EH (cell line): ENCODE measurements at regions not wholly inside any gene's neighbourhood (a gene's known extent, or its start where the extent isn't known, plus 50 kb on each side); places are given as distances from the start of the nearest gene placed in this dataset.
"Not testable (repeated sequence)": the region's sequence is repeated elsewhere in the genome, so short reads cannot be mapped to it uniquely, and the experiment has no call there.

Experiments used
- DNase-seq: peaks from one replicate; pipeline ENCODE4 v3.0.0-alpha.2; 2015; ENCODE audit warnings: low read depth

DNA sequence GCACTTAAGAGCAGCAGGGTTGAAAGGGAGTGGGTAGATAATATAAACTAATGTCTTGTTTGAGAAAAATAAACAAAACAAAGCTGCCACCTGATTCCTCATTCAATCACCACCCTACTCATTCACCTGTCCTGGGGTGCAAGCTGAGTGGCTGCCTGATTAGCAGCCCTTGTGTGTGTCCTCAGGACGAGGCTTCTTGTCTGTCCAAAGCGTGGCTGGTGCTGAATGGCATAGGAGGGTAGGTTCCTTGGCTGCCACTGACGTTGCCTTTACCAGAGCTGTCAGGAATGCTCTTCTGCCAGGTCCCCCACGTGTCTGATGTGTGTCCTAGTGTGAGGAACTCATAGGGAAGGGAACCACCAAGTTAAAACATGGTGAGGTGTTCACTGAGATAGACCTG, 146.6 kb upstream of the SLC24A2 start:
- DNase-seq: no peak

DNA sequence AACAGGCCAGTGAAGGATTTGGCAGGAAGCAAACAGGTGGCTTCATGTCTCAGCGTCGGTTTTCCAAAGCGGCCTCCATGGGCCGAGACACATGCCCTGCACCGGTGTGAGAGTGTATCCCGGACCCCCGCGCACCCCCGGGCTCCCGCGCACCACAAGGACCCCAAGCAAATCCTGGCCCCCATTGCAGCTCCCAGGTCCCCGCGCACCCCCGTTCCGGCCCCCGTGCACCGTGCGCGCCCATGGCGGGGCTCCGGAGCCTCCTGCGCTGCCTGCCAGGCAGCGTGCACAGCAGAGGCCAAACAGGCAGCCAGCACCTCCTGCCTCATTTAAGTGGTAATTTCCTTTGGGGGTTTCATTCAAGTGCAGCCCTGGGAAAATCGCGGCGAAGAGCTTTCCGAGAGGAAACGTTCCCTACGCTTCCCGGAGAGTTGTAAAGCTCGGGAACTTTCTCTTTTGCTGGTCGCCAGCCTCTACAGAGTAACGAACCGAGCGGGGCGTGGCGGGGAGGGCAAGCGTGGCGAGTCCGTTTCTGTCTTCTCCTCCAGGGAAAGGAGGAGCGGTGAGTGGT, 145.5 kb upstream of the SLC24A2 start:
- DNase-seq: peak; percentile 34

DNA sequence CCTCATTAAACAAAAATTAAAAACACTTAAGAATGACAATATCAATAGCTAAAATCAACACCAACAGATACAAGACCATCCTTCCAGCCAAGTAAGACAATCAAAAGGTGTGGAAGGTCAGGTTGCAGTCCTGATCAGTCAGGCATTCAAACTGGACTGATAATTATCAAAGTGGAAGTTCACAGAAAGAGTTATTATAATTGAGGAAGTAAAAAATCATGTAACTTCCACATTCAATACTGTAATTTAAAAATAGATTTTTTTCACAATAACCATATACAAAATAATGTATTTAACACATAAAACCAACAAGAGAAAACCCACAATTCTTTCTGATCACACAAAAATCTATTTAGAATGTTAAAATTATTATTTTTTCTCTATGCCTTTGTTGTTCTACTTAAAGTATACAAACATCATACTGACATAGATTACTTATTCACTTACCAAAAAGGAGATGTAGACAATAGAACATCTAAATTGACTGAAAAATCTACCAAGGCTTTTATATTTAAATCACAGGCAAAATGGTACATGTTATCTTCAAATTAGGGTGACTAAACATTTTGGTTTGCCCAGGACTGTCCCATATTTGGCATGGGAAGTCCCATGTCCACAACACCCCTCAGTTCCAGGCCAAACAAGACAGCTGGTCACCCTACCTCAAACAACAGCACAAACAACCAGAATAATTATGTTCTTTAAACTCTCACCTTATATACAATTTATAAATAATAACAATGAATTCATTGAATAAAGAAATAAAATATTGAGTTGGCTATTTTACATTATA, 142.5 kb upstream of the SLC24A2 start:
- no peak for DNase-seq

DNA sequence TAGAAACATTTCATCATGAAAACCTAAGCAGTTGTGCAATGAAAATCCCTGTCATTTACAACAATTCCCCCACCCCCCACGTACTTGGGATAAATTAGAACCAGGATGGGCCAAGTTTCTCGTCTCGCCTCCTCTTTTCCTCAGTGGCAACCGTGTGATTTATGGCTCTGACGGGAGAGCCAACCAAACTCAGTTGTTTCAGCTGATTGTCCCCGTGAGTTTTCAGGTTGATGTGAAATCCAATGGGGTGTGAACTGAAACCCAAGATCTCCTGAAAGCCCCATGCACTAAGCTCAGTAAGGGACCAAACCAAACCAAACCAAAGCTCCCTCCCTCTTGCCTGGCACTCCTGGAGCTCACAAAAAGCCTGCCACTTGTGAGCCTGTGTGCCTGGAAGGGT, 138.7 kb upstream of the SLC24A2 start:
- DNase-seq: no peak

DNA sequence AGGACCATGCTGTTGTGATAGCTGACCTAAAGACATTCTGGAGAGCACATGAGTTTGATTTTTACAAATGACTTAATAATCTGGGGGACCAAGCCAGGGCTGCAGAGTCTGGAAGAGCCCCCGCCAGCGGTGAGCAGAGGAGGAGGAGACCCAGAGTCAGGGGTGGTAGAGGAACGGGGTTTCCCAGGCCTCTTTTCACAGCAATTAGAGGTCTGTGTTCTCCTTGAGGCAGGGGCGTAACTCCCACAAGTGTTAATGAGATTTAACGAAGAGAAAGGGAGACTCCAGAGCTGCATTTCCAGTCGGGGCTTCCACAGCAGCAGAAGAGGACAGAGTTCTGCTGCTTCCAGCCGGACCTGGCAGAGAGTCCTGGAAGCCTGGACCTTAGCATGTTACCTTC, 137.9 kb upstream of the SLC24A2 start:
- no peak for DNase-seq

DNA sequence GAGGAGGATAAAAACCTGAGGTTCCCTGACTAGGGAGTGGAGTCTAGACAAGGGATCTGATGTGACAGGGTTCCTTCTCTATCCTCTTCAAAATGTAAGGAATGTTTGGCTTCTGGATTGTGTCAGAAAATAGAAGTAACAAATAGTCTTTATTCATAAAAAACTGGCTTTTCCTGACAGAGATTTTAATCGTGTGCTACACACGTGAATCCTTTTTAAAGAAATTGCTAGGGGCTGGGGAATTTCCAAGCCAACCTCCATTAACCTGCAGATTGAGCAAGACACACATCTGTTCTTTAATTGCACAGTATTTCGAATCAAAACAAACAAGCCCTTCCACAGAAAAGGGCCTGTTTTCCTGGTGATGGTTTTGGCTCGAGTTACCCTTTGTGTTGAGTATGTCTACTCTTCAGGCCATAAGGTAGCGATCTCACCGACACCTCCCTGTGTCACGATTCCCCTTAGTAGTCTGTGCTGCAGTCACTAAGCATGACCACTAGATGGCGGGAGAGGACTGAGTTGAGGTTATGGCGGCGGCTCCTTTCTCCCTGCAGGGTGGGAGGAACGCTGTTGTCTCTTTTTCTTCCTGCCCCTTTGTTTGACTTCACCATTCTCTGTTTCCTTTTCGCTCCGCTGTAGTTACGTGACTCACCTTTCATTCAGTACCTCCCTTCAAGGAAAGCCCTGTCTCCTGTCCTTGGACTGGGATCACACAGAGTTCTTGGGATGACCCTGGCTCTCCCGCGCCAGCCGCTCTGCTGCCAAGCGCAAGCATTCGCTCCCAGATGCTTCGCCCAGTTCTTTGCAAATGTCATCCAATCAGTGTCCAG, 137.1 kb upstream of the SLC24A2 start:
- DNase-seq: peak; percentile 77

DNA sequence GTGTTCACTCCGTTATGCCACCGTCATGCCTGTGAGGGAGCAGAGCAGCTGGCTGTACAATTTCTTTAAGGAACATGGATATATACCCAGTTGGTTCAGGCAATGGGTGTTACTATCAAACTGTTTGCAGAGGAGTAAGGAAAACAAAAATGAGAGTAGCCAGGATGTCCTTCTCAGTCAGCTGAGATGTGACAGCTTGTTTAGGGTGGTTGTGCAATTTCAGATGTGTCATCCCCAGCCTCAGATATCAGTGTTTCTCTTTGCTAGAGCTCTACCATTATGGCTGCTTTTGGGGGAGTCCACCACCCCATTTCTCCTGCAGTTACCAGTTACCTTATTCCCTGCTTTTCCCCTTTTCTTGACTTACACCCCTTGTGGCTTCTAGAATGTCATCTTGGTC, 135.2 kb upstream of the SLC24A2 start:
- no peak for DNase-seq

DNA sequence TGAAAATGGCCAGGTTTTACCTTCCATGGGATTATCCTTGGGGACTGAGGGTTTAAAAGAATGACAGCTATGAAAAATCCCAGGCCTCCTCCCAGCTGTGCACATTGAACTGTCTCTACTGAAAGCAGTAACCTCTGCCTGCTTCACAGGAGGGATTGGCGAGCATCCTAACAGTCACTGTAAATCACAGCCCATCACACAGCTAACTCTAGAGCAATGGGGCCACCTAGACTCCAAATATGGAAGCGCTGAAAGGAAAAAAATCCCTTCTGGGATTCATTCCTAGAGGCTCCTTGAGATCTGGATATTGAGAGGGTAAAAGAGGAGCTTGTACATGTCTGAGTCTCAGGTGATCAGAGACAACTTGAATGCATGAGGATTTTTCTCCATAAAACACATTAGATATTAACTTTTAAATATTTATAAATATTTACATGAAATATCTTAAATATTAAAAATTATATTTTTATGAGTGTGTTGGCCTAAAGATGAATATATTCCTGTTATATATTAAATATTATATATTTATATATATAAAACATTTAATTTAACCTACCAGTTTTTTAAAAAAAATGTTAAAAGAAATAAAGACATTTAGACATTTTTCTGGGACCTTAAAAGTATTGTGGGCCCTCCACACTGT, 133.8 kb upstream of the SLC24A2 start:
- peak; percentile 43 for DNase-seq

DNA sequence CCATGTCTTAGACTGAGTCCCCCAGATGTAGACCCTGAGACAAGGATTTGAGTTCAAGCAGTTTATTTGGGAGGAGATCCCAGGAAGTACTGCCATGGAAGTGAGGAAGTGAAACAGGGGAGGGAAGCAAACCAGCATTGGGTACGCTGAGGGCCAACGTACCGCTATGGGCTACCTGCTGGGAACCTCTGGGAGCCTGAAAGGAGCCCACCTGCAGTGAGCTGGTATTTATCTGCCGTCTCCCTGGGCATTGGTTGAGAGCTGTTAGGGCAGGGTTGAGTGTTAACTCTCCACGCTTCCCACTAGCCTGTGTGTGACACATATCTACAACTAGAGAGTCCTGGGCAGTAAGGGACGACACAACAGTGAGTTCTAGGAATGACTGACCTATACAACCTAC, 131.6 kb upstream of the SLC24A2 start:
- DNase-seq: no peak

DNA sequence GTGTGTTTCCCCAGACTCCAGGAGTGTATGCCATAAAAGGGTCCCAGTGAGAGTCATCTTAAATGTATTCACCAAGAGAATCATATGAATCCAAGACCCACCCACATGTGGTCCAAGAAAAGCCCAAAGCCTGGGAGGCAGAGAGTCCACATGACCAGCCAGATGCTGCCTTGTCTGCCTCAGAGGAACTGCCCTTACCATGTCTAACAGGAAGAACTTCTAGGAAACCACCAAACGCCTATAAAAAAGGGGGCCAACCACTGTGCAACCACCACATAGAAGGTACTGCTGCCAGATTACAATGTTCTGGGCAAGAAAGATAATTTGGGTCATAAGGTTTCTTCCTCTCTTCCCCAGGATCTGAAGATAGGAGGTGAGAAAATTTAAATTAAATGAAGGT, 129.8 kb upstream of the SLC24A2 start:
- DNase-seq: no peak

DNA sequence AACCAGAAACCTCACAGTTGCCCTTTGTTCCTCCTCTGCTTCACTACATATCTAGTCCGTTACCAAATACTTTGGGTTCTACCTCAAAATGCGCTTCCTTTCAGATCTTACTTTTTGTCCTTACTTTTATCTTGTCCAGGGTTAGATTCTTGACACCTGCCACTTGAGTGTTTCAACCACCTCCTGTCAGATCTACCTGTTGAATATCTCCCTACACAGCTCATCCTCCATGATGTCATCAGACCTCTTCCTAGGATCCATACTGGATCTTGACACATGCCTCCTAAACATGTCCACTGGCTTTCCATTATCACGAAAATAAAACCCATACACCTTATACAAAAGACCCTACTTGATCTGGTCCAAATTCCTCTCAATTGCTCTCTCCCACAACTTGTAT, 125.2 kb upstream of the SLC24A2 start:
- no peak for DNase-seq

DNA sequence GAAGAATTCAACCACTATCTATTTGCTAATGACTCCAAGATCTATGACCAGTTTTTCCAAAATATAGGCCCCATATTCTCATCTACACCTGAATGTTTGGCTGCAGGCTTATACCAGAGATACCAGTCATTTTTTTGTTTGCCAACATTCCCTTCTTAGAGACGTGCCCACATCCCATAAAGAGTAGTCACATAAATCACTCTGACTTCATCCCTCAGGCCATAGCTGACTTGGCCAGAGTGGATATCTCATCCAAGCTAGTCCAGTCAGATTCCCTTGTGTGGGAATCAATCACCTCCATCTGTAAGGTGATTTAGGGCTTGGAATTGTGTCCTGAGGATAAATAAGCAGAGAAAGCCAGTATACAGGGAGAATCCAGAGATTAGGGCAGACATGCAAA, 124.3 kb upstream of the SLC24A2 start:
- DNase-seq: no peak

DNA sequence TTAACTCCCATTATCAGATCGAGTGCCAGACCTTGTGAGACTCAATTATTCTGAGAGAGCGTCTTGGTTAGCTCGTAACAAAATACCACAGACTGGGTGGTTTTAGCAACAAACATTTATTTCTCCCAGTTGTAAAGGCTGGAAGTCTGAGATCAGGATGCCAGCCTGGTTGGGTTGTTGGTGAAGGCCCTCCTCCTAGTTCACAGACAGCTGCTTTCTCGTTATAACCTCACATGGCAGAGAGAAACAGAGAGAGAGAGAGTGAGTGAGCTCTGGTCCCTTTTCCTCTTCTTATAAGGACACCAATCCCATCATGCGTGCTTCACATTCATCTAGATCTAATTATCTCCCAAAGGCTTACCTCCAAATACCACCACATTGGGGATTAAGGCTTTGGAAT, 114.2 kb upstream of the SLC24A2 start:
- DNase-seq: no peak

DNA sequence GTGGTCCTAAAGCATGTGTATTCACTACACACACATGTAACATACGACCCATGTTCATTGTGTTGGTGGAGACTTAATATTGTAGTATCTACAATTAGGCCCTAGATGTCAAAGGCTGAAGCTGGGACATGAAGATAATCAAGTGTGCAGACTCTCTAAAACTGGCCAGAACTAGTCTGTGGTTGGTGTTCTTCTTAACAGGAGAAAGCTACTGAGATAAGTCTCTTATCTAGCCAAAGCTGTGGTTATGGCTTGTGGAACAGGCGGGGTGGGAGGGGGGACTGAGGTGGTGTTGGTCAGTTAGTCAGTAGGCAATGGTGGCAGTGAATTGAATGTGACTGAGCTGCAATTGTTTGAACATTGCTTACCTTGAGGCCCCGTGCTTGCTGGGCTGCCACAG, 112.7 kb upstream of the SLC24A2 start:
- no peak for DNase-seq

DNA sequence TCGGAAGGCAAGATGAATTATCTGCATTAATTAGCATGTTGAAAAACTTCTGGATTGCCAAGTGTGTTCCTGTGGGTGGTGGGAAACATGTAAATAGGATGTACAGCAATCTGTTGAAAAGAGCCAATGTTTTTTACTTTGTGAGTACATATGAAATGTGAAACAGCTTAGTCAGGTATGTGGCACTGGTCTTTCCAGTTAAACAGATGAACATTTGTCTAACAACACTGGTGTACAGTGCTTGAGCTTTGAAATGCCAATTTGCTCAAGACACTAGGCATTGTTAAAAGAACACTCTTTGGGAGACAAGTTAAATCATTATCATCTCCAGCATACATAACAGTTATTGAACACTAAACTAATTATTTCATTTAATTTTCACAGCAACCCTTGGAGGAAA, 107.3 kb upstream of the SLC24A2 start:
- no peak for DNase-seq

DNA sequence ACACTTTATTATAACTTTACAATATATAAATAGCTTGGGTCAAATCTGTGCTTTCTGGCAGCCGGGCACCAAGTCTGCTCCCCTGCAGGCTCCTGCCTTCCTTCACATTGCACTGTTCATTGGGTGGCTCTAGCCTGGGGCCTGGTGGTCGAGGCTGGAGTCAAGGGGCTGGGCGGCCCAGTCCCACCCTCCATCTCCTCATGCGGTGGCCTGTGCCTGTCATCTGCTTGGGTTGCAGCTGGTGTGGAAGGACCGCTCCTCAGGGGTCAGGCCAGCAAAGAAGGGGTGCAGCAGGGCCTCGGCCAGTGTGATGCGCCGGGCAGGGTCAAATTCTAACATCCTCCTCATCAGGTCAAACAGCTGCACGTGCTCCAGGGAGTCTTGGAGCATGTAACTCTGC, 106.7 kb upstream of the SLC24A2 start:
- not testable (repeated sequence) for DNase-seq

DNA sequence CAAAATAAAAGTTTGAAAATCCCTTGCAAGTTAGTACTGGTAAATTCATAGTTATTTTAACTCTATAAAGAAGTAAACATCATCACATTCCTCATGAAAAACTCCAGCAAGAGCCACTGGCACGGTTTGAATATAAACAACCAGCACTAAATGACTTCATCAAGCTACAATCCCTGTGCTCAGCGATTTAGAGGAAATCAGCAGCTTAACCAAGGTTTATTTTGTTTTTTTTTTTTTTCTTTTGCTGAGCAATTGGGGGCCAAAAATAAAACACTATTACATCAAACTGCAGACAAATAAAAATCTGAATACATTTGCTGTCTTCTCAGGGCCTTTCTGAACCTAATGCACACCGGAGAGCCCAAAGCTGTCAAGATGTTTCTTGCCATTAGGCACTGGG, 106.2 kb upstream of the SLC24A2 start:
- DNase-seq: peak; percentile 16

DNA sequence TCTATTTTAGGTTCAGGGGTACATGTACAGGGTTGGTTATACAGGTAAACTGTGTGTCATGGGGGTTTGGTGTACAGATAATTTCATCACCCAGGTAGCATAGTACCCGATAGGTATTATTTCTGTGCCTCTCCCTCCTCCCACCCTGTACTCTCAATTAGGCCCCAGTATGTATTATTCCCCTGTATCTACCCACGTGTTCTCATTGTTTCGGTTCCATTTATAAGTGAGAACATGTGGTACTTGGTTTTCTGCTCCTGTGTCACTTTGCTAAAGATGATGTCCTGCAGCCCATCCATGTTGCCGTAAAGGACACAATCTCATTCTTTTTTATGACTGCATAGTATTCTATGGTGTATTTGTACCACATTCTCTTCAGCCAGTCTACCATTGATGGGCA, 96.8 kb upstream of the SLC24A2 start:
- DNase-seq: no peak

DNA sequence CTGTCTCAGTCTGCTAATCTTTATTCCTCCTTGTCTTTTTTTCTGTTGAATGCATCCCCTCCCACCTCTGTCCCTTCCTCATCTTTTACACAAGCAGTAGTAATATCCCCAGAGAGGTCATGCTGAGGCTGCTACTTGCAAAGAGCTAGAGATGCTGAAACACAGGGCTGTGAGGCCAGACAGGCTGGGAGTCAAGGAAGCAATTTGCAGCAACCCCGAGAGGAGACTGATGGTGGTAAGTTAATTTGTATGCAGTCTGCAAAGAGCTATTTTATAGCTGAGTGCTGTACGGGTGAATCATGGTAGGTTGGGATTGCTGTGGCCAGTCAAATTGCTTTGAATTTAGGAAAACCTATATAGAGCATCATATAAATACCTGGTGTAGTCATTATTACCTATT, 90.2 kb upstream of the SLC24A2 start:
- no peak for DNase-seq

DNA sequence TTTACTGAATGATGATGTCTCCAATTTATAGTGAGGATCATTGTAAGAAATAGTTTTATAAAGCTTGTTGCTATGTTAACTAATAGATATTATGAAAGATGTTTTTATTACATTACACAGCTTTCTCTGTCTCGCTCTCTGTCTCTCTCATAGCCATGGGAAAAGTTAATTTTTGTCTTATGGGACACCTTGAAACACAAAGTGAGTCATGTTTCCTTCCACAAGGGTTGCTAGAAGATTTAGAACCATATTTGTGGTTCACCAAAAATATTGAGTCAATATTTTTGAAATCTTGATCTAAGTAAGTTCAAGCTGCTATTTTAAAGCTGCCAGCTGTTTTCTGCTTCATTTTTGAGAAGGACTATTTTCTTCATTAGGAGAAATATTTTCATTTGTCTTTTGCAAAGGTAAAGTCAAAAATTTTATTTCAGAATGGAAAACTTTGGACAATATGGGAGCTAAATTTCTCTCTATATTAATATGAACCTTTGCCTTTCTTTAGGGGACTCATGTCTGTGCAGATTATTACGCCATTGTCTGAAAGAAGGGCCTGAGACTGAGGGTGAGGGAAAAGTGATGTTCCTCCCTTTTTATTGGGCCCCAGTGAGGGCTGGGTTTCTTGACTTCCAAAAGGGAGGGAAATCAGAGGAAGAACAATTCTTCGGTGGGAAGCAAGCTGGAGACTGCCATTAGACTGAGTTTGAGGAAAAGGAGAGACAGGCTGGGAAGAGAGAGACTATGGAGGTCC, 87.9 kb upstream of the SLC24A2 start:
- no peak for DNase-seq

DNA sequence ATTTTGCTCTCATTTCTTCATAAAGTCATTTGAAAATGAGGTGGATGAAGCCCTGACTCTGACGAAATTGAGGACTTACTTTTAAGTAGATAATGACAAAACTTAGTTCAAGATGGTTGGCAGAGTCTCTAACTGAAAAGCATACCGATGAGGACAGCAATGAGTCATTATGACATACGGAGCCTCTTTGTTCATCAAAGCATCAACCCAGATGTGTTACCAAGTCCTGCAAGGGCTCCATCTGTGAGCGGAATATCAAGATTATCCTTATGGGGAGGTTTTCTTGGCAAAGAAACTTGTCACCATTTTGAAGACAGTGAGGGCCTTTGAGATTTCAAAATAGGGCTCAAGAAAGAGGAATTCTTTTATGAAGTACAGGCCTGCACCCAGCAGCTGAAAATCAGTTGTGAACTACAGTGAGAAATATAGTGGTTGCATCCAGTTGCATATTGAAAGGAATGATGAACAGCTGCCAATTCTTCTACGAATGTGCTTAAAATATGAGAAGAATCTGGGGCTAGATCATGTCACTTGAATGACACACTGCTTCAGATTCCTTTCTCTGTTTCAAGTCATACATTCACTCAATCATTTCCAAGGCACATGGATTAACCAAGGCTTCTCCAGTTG, 86.6 kb upstream of the SLC24A2 start:
- peak; percentile 30 for DNase-seq
